H1 (cell line): ENCODE measurements at regions not wholly inside any gene's neighbourhood (a gene's known extent, or its start where the extent isn't known, plus 50 kb on each side); places are given as distances from the start of the nearest gene placed in this dataset.

ENCODE experiments used
- GABPA ChIP-seq: IDR thresholded peaks from 2 replicates; pipeline ENCODE4 v1.6.1; 2011; ENCODE audit warnings: mild to moderate bottlenecking, low read length, moderate library complexity, borderline replicate concordance; ENCODE audit not compliant: insufficient read depth
- NRF1 ChIP-seq: IDR thresholded peaks from 2 replicates; pipeline ENCODE4 v1.6.1; 2011; ENCODE audit warnings: mild to moderate bottlenecking, low read depth, low read length, improper control_type of control experiment
- SP1 ChIP-seq: IDR thresholded peaks from 2 replicates; pipeline ENCODE4 v1.6.1; 2011; ENCODE audit warnings: low read depth, low read length
- TBP ChIP-seq: IDR thresholded peaks from 2 replicates; pipeline ENCODE4 v1.6.1; 2011; ENCODE audit warnings: low read depth, low read length, improper control_type of control experiment
- ZNF274 ChIP-seq: IDR thresholded peaks from 2 replicates; pipeline ENCODE4 v1.7.0; 2012; ENCODE audit warnings: low read length, borderline replicate concordance; ENCODE audit errors: extremely low read depth
- TF ChIP-seq, protein P1 (sequence below): fragments of 300-600 bp; sonication (generic); IDR thresholded peaks from 2 replicates; pipeline ENCODE4 v1.7.1; 2012; ENCODE audit warnings: low read length, moderate library complexity, mild to moderate bottlenecking, inconsistent platforms; ENCODE audit not compliant: insufficient replicate concordance

DNA sequence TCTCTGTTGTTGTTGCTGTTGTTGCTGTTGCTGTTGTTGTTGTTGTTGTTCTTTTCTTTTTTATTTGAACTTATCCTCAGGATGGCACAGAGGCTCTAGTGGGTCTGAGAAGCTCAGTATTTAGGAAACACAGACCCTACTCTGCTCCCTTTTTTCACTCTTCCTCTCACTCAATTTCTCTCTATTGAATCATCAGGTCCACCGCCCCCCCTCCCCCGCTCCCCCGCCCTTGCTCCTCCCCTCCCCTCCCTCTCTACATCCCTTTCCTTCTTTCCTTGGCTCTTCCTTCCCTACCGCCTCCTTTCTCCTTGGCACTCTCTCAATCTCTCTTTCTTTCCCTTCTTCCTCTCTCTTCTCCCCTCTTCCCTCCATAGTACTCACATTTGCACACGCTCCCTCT, 218.5 kb upstream of the ZC3H12A start (continued):
- TF ChIP-seq, protein P1, sequence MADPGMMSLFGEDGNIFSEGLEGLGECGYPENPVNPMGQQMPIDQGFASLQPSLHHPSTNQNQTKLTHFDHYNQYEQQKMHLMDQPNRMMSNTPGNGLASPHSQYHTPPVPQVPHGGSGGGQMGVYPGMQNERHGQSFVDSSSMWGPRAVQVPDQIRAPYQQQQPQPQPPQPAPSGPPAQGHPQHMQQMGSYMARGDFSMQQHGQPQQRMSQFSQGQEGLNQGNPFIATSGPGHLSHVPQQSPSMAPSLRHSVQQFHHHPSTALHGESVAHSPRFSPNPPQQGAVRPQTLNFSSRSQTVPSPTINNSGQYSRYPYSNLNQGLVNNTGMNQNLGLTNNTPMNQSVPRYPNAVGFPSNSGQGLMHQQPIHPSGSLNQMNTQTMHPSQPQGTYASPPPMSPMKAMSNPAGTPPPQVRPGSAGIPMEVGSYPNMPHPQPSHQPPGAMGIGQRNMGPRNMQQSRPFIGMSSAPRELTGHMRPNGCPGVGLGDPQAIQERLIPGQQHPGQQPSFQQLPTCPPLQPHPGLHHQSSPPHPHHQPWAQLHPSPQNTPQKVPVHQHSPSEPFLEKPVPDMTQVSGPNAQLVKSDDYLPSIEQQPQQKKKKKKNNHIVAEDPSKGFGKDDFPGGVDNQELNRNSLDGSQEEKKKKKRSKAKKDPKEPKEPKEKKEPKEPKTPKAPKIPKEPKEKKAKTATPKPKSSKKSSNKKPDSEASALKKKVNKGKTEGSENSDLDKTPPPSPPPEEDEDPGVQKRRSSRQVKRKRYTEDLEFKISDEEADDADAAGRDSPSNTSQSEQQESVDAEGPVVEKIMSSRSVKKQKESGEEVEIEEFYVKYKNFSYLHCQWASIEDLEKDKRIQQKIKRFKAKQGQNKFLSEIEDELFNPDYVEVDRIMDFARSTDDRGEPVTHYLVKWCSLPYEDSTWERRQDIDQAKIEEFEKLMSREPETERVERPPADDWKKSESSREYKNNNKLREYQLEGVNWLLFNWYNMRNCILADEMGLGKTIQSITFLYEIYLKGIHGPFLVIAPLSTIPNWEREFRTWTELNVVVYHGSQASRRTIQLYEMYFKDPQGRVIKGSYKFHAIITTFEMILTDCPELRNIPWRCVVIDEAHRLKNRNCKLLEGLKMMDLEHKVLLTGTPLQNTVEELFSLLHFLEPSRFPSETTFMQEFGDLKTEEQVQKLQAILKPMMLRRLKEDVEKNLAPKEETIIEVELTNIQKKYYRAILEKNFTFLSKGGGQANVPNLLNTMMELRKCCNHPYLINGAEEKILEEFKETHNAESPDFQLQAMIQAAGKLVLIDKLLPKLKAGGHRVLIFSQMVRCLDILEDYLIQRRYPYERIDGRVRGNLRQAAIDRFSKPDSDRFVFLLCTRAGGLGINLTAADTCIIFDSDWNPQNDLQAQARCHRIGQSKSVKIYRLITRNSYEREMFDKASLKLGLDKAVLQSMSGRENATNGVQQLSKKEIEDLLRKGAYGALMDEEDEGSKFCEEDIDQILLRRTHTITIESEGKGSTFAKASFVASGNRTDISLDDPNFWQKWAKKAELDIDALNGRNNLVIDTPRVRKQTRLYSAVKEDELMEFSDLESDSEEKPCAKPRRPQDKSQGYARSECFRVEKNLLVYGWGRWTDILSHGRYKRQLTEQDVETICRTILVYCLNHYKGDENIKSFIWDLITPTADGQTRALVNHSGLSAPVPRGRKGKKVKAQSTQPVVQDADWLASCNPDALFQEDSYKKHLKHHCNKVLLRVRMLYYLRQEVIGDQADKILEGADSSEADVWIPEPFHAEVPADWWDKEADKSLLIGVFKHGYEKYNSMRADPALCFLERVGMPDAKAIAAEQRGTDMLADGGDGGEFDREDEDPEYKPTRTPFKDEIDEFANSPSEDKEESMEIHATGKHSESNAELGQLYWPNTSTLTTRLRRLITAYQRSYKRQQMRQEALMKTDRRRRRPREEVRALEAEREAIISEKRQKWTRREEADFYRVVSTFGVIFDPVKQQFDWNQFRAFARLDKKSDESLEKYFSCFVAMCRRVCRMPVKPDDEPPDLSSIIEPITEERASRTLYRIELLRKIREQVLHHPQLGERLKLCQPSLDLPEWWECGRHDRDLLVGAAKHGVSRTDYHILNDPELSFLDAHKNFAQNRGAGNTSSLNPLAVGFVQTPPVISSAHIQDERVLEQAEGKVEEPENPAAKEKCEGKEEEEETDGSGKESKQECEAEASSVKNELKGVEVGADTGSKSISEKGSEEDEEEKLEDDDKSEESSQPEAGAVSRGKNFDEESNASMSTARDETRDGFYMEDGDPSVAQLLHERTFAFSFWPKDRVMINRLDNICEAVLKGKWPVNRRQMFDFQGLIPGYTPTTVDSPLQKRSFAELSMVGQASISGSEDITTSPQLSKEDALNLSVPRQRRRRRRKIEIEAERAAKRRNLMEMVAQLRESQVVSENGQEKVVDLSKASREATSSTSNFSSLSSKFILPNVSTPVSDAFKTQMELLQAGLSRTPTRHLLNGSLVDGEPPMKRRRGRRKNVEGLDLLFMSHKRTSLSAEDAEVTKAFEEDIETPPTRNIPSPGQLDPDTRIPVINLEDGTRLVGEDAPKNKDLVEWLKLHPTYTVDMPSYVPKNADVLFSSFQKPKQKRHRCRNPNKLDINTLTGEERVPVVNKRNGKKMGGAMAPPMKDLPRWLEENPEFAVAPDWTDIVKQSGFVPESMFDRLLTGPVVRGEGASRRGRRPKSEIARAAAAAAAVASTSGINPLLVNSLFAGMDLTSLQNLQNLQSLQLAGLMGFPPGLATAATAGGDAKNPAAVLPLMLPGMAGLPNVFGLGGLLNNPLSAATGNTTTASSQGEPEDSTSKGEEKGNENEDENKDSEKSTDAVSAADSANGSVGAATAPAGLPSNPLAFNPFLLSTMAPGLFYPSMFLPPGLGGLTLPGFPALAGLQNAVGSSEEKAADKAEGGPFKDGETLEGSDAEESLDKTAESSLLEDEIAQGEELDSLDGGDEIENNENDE, result no peak
- no peak for TF ChIP-seq ZNF274
- TF ChIP-seq SP1, result no peak
- no peak for TF ChIP-seq GABPA
- TF ChIP-seq TBP, result no peak
- TF ChIP-seq NRF1, result no peak
- TF ChIP-seq, all 59 proteins: peak for 0
